SK-N-SH (cell line): ENCODE measurements at regions not wholly inside any gene's neighbourhood (a gene's known extent, or its start where the extent isn't known, plus 50 kb on each side); places are given as distances from the start of the nearest gene placed in this dataset.

ENCODE experiments used
- CTCF ChIA-PET: fragments of 300-600, 350-600 bp; formaldehyde crosslinking; extraction: SDS; loops from one replicate; lab custom pipeline; 2021; lab: Yijun Ruan, JAX
- POLR2A ChIA-PET: fragments of 350-600 bp; sonication (Branson Sonifier 250); formaldehyde crosslinking; extraction: SDS; loops from one replicate; lab custom pipeline; 2020; ENCODE audit warnings: antibody characterized with exemption, inconsistent platforms; lab: Yijun Ruan, JAX
- DNase-seq: peaks from one replicate; pipeline ENCODE4 v3.0.0; 2012
- H2AFZ ChIP-seq: fragments of 200-600 bp; sonication (generic); 2 replicates; pipeline ENCODE4 v1.8.1; 2016; ENCODE audit warnings: antibody characterized with exemption, mild to moderate bottlenecking, low read depth
- H3F3A ChIP-seq: fragments of 200-600 bp; sonication (generic); replicated peaks from 2 replicates; pipeline ENCODE3; 2016; ENCODE audit warnings: antibody characterized with exemption, mild to moderate bottlenecking; ENCODE audit not compliant: insufficient read depth
- H3K27ac ChIP-seq, 2 experiments: fragments of 200-500 bp in 1 of 2; fragments of 200-600 bp in 1 of 2; sonication (Bioruptor generic) in 1 of 2; sonication (generic), shearing (Covaris generic) in 1 of 2; 2 replicates each; pipeline versions ENCODE4 v1.5.1 to v1.6.1; 2014 to 2016; ENCODE audit warnings: low read depth in 2 of 2, inconsistent platforms in 1 of 2, low read length in 1 of 2, mild to moderate bottlenecking in 1 of 2, mixed read lengths in 1 of 2
- H3K27me3 ChIP-seq: fragments of 200-600 bp; sonication (generic), shearing (Covaris generic); 2 replicates; pipeline ENCODE4 v1.6.1; 2016; ENCODE audit warnings: mixed run types; ENCODE audit not compliant: insufficient read depth
- H3K36me3 ChIP-seq, 2 experiments: fragments of 200-500 bp in 1 of 2; fragments of 200-600 bp in 1 of 2; sonication (Bioruptor generic) in 1 of 2; sonication (generic) in 1 of 2; replicated peaks in 1 of 2; 2 replicates each; pipeline versions ENCODE3 to v1.5.1; 2014 to 2016; ENCODE audit warnings: low read length in 1 of 2, mild to moderate bottlenecking in 1 of 2; ENCODE audit not compliant: insufficient read depth in 2 of 2, control insufficient read depth in 1 of 2
- H3K4me1 ChIP-seq, 2 experiments: fragments of 200-500 bp in 1 of 2; fragments of 200-600 bp in 1 of 2; sonication (Bioruptor generic) in 1 of 2; sonication (generic), shearing (Covaris generic) in 1 of 2; 2 replicates each; pipeline versions ENCODE4 v1.5.1 to v1.6.1; 2014 to 2016; ENCODE audit warnings: low read depth in 1 of 2, low read length in 1 of 2, mixed run types in 1 of 2; ENCODE audit not compliant: insufficient read depth in 2 of 2, control insufficient read depth in 1 of 2
- H3K4me2 ChIP-seq: fragments of 200-600 bp; sonication (generic), shearing (Covaris generic); 2 replicates; pipeline ENCODE4 v1.6.1; 2017; ENCODE audit warnings: mixed run types
- H3K4me3 ChIP-seq, 2 experiments: fragments of 200-500 bp in 1 of 2; fragments of 200-600 bp in 1 of 2; sonication (Bioruptor generic) in 1 of 2; sonication (generic), shearing (Covaris generic) in 1 of 2; 2 replicates each; pipeline versions ENCODE4 v1.5.1 to v1.8.1; 2014 to 2016; ENCODE audit warnings: low read depth in 2 of 2, inconsistent platforms in 1 of 2, low read length in 1 of 2, mild to moderate bottlenecking in 1 of 2, mixed read lengths in 1 of 2, moderate library complexity in 1 of 2
- H3K79me2 ChIP-seq: fragments of 200-600 bp; sonication (generic); 2 replicates; pipeline ENCODE4 v1.8.1; 2017; ENCODE audit warnings: mild to moderate bottlenecking; ENCODE audit not compliant: insufficient read depth
- H3K9ac ChIP-seq: fragments of 200-600 bp; sonication (generic); 2 replicates; pipeline ENCODE4 v1.6.1; 2017; ENCODE audit warnings: mixed run types
- H3K9me2 ChIP-seq: fragments of 200-600 bp; sonication (generic); 2 replicates; pipeline ENCODE4 v1.6.1; 2017; ENCODE audit warnings: mixed run types
- H3K9me3 ChIP-seq: fragments of 200-600 bp; sonication (generic); 2 replicates; pipeline ENCODE4 v1.6.1; 2017; ENCODE audit warnings: mixed run types, mild to moderate bottlenecking, moderate library complexity
- H4K20me1 ChIP-seq: fragments of 200-600 bp; sonication (generic); 2 replicates; pipeline ENCODE4 v1.6.1; 2017; ENCODE audit warnings: mild to moderate bottlenecking, mixed run types; ENCODE audit not compliant: insufficient read depth
- CHD2 ChIP-seq: fragments of 150-350 bp; IDR thresholded peaks from 2 replicates; pipeline ENCODE4 v1.6.1; 2018; ENCODE audit warnings: low read length; ENCODE audit not compliant: partially characterized antibody
- EP300 ChIP-seq, 2 experiments: IDR thresholded peaks; 2 replicates each; pipeline versions ENCODE4 v1.4.0 to v1.6.1; 2012; ENCODE audit warnings: borderline replicate concordance in 1 of 2, low read depth in 1 of 2, low read length in 1 of 2
- FOXJ3 ChIP-seq: sonication (generic); formaldehyde crosslinking; IDR thresholded peaks from 2 replicates; pipeline ENCODE4 v1.5.1; 2020; ENCODE audit warnings: mild to moderate bottlenecking, missing genetic modification reagents
- NRF1 ChIP-seq: IDR thresholded peaks from 2 replicates; pipeline ENCODE4 v1.6.1; 2012; ENCODE audit warnings: low read depth, mild to moderate bottlenecking, low read length
- POLR2AphosphoS5 ChIP-seq: IDR thresholded peaks from 2 replicates; pipeline ENCODE4 v1.6.1; 2012; ENCODE audit warnings: low read depth, low read length
- RAD21 ChIP-seq: IDR thresholded peaks from 2 replicates; pipeline ENCODE4 v1.6.1; 2012; ENCODE audit warnings: mild to moderate bottlenecking, low read length
- SIN3A ChIP-seq: IDR thresholded peaks from 2 replicates; pipeline ENCODE4 v1.6.1; 2012; ENCODE audit warnings: low read depth, mild to moderate bottlenecking, low read length, moderate library complexity, borderline replicate concordance
- SMC3 ChIP-seq: IDR thresholded peaks from 2 replicates; pipeline ENCODE4 v1.6.1; 2012; ENCODE audit warnings: low read depth, low read length, improper control_type of control experiment
- WGBS: methylation state at CpG from one replicate; pipeline ENCODE4 v1.1.6; 2017; ENCODE audit warnings: low lambda C conversion rate; 5-methylcytosine and 5-hydroxymethylcytosine counted together
- TF ChIP-seq, protein P1 (sequence below): fragments of 200-600 bp; sonication (generic); IDR thresholded peaks from 2 replicates; pipeline ENCODE4 v1.6.1; 2017; ENCODE audit warnings: antibody characterized with exemption, mild to moderate bottlenecking, moderate library complexity
- TF ChIP-seq, protein P2 (sequence below): fragments of 150-350 bp; IDR thresholded peaks from 2 replicates; pipeline ENCODE4 v1.6.1; 2016; ENCODE audit warnings: mild to moderate bottlenecking, low read depth, low read length
- TF ChIP-seq, protein P3 (sequence below): fragments of 150-350 bp; IDR thresholded peaks from 2 replicates; pipeline ENCODE4 v1.6.1; 2017; ENCODE audit warnings: antibody characterized with exemption, low read length, low read depth, borderline replicate concordance
- TF ChIP-seq, protein P4 (sequence below): IDR thresholded peaks from 2 replicates; pipeline ENCODE4; 2012

DNA sequence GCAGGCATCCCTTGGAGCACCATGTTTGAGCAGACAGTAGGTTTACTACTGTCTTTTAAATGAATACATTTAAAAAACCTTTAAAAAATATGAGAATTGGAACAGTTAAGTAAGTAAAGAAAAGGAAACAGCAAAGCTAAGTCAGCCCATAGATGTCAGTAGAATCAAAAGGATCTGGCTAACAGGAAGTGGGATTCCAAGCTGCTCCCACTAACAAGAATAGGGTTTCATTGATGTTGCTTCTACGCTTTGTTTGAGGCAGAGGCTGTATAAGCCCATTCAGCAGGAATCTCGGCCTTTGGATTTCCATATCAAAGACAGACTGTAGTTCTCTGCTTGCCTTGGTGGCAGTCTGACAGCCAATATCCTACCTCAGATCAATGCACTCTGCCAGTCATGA is 122.9 kb upstream of the ELAC2 start:
- Histone ChIP-seq H3K4me2 (no peak overlapping the region), H3K36me3 (no peaks in the 10 kb centered on the region), H4K20me1 (no peaks in the 10 kb centered on the region), H3K4me1 (no peaks in the 10 kb centered on the region), H3K9ac (no peak overlapping the region), H3K27ac (no peak overlapping the region), H3K27me3 (no peaks in the 10 kb centered on the region), H3K9me3 (no peaks in the 10 kb centered on the region), H3K4me3 (no peak overlapping the region), H2AFZ (no peak overlapping the region), H3F3A (no peaks in the 10 kb centered on the region), H3K9me2 (no peaks in the 10 kb centered on the region), H3K79me2 (no peaks in the 10 kb centered on the region)
- POLR2A ChIA-PET, result no interaction called here
- 0% methylated on average over 2 of the region's 2 CpGs for WGBS
- TF ChIP-seq SMC3 (no peak), RAD21 (no peak), EP300 (IDR thresholded peaks at IDR 0.05; ENCODE audit: borderline replicate concordance in 1 of 2, low read depth in 1 of 2, low read length in 1 of 2) (no peak), FOXJ3 (CRISPR knock-in tag) (no peak)
- TF ChIP-seq, protein P1, sequence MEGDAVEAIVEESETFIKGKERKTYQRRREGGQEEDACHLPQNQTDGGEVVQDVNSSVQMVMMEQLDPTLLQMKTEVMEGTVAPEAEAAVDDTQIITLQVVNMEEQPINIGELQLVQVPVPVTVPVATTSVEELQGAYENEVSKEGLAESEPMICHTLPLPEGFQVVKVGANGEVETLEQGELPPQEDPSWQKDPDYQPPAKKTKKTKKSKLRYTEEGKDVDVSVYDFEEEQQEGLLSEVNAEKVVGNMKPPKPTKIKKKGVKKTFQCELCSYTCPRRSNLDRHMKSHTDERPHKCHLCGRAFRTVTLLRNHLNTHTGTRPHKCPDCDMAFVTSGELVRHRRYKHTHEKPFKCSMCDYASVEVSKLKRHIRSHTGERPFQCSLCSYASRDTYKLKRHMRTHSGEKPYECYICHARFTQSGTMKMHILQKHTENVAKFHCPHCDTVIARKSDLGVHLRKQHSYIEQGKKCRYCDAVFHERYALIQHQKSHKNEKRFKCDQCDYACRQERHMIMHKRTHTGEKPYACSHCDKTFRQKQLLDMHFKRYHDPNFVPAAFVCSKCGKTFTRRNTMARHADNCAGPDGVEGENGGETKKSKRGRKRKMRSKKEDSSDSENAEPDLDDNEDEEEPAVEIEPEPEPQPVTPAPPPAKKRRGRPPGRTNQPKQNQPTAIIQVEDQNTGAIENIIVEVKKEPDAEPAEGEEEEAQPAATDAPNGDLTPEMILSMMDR, result 0 out of 2 replicates have a peak, but pooled peaks have one; percentile 7
- CTCF ChIA-PET, result no interaction called here
- DNase-seq, result no peak

DNA sequence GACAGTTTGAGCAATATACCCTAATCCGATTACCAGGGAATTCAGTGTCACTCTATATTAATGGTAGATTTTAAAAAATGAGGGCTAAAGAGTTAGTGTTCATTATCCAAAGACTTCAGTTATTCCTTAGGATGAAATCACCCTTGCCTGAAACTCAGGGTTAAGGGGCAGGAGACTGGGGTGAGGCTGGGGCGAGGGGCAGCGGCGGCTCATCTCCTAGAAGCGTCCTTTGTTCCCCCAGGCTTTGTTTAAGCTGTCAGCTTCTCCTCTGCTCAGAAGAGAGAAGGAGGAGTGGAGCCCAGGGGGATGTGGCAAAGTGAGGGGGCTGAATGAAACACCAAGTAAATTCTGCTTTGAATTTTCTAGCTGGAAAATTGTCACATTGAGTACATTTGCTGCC is 117.7 kb upstream of the ELAC2 start:
- H3K9ac ChIP-seq, result no peak overlapping the region
- ChIA-PET POLR2A (no interaction called here), CTCF (interaction anchor here (0.9 to 1.3 kb wide), 2 partner anchors 11 to 21 kb away, joined by 4 read pairs; no protein-coding TSS in a partner anchor)
- no peaks in the 10 kb centered on the region for H3K9me2 ChIP-seq
- no peaks in the 10 kb centered on the region for H3F3A ChIP-seq
- no peak overlapping the region for H3K4me2 ChIP-seq
- WGBS, result 0% methylated on average over 5 of the region's 5 CpGs
- no peak overlapping the region for H3K27ac ChIP-seq
- H3K36me3 ChIP-seq, result no peaks in the 10 kb centered on the region
- H2AFZ ChIP-seq, result no peak overlapping the region
- no peaks in the 10 kb centered on the region for H3K79me2 ChIP-seq
- H4K20me1 ChIP-seq, result no peaks in the 10 kb centered on the region
- TF ChIP-seq NRF1, result no peak
- TF ChIP-seq FOXJ3 (CRISPR knock-in tag), result no peak
- TF ChIP-seq, protein P2, sequence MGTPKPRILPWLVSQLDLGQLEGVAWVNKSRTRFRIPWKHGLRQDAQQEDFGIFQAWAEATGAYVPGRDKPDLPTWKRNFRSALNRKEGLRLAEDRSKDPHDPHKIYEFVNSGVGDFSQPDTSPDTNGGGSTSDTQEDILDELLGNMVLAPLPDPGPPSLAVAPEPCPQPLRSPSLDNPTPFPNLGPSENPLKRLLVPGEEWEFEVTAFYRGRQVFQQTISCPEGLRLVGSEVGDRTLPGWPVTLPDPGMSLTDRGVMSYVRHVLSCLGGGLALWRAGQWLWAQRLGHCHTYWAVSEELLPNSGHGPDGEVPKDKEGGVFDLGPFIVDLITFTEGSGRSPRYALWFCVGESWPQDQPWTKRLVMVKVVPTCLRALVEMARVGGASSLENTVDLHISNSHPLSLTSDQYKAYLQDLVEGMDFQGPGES, result no peak
- TF ChIP-seq SIN3A, result no peak
- H3K4me1 ChIP-seq, result no peaks in the 10 kb centered on the region
- no peak for DNase-seq
- H3K9me3 ChIP-seq, result no peaks in the 10 kb centered on the region
- H3K27me3 ChIP-seq, result peaks cover 16% of the 10 kb centered on the region
- H3K4me3 ChIP-seq, result no peak overlapping the region

DNA sequence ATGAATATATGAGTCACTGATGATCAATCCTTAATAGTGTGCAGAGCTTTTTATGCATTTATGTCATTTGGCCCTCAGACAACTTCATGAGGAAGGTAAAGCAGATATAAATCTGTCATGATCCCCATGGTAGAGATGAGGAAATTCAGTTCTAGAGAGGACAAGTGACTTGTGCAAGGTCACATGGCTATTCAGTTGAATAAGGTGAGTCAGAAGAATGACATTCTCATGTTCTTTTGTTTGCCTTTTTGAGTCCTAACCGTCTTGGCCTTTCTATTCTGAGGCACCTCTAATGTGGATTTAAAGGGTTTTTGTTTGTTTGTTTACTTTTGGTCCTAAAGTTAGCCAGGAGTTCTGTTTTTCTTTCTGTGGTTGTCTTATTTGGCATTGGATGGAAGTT is 116.2 kb upstream of the ELAC2 start:
- TF ChIP-seq, protein P1, result no peak
- TF ChIP-seq SIN3A (no peak), CHD2 (no peak), POLR2AphosphoS5 (no peak), NRF1 (no peak)
- TF ChIP-seq, protein P3, sequence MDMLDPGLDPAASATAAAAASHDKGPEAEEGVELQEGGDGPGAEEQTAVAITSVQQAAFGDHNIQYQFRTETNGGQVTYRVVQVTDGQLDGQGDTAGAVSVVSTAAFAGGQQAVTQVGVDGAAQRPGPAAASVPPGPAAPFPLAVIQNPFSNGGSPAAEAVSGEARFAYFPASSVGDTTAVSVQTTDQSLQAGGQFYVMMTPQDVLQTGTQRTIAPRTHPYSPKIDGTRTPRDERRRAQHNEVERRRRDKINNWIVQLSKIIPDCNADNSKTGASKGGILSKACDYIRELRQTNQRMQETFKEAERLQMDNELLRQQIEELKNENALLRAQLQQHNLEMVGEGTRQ, result no peak
- TF ChIP-seq, protein P4, sequence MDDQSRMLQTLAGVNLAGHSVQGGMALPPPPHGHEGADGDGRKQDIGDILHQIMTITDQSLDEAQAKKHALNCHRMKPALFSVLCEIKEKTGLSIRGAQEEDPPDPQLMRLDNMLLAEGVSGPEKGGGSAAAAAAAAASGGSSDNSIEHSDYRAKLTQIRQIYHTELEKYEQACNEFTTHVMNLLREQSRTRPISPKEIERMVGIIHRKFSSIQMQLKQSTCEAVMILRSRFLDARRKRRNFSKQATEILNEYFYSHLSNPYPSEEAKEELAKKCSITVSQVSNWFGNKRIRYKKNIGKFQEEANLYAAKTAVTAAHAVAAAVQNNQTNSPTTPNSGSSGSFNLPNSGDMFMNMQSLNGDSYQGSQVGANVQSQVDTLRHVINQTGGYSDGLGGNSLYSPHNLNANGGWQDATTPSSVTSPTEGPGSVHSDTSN, result no peak
- Histone ChIP-seq H3K9me3 (no peaks in the 10 kb centered on the region), H3K4me3 (no peak overlapping the region), H3K27me3 (peaks cover 16% of the 10 kb centered on the region), H3F3A (no peaks in the 10 kb centered on the region), H3K4me1 (no peaks in the 10 kb centered on the region), H3K9ac (no peak overlapping the region), H3K27ac (no peak overlapping the region), H3K9me2 (no peaks in the 10 kb centered on the region), H3K4me2 (no peak overlapping the region), H3K79me2 (no peaks in the 10 kb centered on the region), H3K36me3 (no peaks in the 10 kb centered on the region), H2AFZ (no peak overlapping the region), H4K20me1 (no peaks in the 10 kb centered on the region)
- DNase-seq, result no peak
- CTCF ChIA-PET, result no interaction called here
- 0% methylated on average over 1 of the region's 1 CpG for WGBS
- POLR2A ChIA-PET, result no interaction called here
